Fibroblast of skin of back (primary cell): ENCODE measurements at regions not wholly inside any gene's neighbourhood (a gene's known extent, or its start where the extent isn't known, plus 50 kb on each side); places are given as distances from the start of the nearest gene placed in this dataset.
A peak's percentile ranks its signal among the peaks of the same experiment; 100 is the strongest.

ENCODE experiments used
- DNase-seq: peaks from one replicate; pipeline ENCODE4 v3.0.0-alpha.2; 2013

DNA sequence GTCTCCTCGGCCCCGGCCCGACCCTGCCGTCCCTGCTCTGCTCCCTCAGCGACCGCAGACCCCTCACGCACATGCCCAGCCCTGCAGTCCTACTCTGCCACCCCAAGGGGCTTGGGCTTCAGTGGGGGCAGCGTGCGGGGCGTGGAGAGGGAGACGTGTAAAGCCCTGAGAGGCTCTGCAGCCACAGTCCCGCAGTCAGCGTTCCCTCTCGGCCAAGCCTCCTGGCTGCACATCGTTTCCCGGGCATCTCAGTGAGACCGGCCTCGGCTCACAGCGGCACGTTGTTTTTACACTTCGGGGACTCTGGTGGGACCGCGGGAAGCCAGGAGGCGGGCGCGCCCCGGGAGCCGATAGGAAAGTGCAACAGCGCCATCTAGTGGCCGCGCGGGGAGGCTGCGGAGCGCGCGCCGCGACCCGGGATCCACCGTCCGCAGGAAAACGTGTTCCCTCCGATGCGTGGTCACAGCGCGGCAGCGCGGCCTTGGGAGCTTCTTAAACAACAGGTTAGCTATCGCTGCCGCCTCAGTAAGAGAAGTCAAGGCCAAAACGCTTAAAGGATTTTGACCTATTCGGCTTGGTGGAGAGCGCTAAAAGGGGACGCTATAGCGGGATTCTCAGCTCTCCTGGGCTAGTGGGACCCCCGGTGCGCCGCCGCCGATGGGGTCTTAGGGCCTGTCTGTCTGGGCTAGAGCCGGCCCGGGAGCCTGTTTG is 226.8 kb upstream of the IGF1R start:
- peak; percentile 48 for DNase-seq

DNA sequence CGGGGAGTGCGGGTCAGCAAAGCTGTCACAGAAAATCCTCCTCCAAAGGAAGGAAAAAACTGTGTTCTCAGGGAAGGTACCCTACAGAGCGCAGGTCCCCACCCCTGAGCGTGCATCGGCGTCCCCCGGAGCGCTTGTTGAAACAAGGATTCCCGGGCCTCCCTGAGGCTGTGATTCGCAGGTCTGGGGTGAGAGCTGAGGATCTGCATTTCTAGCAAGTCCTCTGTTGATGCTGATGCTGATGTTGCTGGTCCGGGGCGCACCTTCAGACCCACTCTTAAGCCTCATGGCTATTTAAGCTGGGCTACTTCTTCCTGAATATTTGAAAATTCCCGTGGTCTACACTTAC is 226.2 kb upstream of the IGF1R start:
- DNase-seq: no peak

DNA sequence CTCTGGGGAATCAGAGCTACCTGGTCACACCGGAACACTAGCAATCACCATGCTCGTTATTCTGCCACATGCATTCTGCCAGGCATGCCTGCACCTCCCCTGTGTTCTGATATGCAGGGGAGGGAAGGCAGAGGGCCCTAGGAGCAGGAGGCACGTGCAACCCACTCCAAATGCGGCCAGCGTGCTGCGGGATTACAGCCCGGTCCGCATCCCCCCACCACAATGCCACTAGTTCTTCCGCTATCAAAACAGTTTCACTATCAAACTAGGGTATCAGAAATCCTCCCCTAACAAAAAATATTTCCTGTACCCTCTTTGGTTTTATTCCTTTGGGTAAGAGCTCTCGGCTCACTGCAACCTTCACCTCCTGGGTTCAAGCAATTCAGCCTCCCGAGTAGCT is 223.2 kb upstream of the IGF1R start:
- no peak for DNase-seq

DNA sequence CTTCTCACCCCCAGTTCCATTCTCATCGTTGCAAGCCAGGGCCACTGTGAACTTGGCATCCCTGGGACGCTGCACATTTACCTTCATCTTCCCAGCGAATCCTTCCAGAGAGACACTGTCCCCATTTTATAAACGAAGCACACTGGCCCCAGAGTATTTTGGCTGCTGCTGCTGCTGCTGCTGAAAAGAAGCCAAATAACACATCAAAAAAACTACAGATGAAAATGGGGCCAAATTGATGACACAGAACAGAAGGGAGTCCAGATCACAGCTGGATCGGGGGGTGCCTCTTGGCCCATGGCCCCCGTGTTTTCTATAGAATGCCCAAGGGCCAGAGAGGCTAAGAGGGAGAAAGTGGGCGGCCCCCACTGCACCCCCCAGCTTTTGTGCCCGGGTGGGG is 221.0 kb upstream of the IGF1R start:
- DNase-seq: no peak

GRCh38 chr15:98428253-98428989 is 219.9 kb upstream of the IGF1R start:
- peak; percentile 76 for DNase-seq

GRCh38 chr15:98431171-98431570 is 217.2 kb upstream of the IGF1R start:
- no peak for DNase-seq

DNA sequence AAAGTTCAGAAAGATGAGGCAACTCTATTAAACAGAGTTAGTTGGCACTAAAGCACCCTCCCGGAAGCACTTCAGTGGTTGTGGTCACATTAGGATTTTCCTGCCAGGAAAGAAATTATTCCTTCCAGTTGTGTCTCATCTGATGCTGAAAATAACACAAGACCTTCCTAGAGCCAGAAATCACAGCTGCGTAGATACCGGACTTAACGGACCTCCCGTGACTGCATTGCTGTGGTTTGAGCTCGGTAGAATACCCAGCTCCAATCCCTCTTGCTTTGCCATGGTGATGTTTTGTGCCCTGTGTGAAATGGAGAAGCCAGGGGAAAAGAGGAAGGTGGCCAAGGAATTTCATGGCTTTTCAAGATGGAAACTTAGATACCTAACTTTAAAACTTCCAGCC is 215.0 kb upstream of the IGF1R start:
- no peak for DNase-seq

GRCh38 chr15:98433856-98434255 is 214.5 kb upstream of the IGF1R start:
- no peak for DNase-seq

DNA sequence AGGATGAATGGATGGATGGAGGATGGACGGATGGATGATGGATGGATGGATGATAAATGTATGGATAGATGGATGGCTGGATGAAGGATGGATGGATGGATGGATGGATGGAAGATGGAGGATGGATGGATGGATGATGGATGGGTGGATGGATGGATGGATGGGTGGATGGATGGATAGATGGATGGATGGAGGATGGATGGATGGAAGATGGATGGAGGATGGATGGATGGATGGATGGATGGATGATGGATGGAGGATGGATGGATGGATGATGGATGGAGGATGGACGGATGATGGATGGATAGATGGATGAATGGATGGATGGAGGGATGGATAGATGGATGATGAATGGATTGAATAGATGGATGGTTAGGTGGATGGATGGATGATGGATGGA is 210.6 kb upstream of the IGF1R start:
- no peak for DNase-seq

- DNase-seq: no peak
These were observed 210.0 kb upstream of the IGF1R start for GRCh38 chr15:98438326-98438725.

DNA sequence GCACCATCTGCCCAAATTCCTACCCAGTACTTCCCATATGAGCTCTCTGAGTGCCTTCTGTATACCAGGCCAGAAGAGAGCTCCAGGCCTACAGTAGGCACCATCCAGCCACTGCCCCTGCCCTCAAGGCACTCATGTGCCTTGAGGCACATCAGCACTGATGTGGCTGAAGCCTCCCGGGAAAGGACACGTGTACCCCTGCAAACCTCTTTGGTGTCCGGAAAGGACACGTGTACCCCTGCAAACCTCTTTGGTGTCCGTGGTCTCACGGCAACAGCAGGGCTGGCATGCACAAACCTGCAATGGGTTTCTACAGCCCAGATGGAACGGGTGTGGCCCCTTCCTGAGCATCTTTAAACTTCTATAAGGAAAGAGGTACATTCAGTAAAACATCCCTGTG is 209.4 kb upstream of the IGF1R start:
- no peak for DNase-seq

DNA sequence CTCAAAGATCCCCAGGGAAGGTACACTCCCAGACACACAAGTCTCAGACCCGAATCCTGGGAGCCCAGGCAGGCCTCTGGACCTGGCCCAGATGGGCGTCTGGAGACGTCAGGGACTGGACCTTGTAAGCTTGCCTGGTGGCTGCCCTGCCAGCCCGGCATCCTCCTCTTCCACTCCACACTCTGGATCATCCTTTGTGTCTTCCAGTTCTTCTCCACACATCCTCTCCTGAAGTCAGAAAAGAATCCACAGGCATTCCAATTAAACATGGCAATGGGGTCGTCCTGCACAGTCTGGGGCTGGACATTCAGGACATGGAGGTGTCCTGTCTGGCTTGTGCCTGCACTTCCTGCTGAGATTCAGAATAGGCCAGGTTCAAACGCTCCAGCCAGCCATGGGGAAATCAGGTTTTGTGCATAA is 208.8 kb upstream of the IGF1R start:
- DNase-seq: no peak

DNA sequence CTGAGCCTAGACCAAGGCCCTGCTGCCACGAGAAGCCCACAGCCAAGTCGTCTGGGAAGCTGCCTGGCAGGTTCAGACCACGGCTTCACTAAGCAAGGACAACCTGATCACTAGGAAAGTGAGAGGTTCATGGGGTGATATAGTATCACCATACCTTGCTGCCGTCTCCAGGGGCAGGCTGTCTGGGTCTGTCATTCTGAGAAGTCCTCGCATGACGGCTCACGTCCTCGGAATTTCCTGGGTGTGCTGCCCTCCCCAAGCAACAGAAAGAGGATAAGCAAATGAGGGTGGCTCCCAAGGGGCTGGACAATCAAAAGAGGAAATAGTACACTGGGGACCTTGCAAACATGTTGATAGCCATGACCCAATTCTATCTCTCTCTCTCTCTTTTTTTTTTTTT is 207.4 kb upstream of the IGF1R start:
- DNase-seq: no peak

GRCh38 chr15:98441599-98441998 is 206.7 kb upstream of the IGF1R start:
- no peak for DNase-seq

DNA sequence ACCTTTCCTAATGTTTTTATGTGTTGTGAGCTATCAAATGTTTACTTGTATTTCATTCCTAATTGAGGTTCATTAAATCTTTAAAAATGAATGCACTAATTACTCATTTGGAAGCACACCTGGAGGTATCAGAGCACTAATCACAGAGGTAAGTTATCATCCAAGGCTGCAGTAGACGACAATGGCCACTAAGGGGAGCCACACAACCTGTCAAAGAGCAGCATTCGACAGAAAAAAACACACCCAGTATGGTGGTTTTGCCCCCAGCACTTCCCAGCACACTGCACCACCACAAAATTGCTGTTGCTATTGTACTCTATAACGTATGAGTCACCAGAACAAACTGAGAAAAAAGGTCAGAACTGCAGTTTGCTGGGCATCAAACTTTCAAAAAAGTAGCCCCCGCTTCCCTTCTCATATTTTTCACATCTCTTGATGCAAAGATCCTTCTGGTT is 205.9 kb upstream of the IGF1R start:
- peak; percentile 87 for DNase-seq

GRCh38 chr15:98442901-98443300 is 205.4 kb upstream of the IGF1R start:
- DNase-seq: no peak

- no peak for DNase-seq
These were observed 204.8 kb upstream of the IGF1R start for GRCh38 chr15:98443526-98443925.

- DNase-seq: no peak
These were observed 204.2 kb upstream of the IGF1R start for GRCh38 chr15:98444138-98444537.

DNA sequence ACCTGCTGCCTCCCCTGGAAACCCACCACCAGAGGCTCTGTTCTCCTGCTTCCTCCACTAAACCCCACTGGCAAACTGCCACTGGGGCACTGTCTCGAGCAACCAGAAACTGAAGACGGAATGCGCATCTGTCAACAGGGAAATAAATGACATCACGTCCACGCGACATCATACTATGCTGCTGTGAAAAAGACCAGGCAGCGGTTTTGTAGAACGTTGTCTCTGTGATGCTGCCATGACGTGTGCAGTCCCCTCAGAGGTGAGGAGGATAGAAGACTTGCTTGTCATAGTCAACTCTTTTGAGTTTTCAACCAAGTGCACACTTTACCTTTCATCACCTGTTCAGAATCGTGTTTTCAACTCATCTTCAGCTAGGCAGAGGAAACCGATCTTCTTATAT is 203.0 kb upstream of the IGF1R start:
- no peak for DNase-seq

DNA sequence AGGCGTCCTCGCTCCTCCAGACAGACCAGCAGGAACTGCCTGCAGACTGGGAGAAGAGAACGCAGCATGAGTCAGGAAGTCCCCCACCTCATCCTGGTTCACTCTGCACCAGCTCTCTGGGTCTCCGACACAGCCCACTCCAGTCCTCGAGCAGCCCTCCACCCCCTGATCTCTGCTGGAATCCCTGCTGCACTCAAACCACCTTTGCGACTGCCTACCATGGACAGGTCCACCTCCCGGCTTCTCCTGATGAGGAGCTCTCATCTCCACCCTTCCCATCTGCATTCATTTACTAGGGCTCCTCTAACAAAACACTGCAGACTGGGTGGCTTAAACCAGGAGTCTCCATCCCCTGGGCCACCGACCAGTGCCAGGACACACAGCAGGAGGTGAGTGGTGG is 202.3 kb upstream of the IGF1R start:
- DNase-seq: no peak

DNA sequence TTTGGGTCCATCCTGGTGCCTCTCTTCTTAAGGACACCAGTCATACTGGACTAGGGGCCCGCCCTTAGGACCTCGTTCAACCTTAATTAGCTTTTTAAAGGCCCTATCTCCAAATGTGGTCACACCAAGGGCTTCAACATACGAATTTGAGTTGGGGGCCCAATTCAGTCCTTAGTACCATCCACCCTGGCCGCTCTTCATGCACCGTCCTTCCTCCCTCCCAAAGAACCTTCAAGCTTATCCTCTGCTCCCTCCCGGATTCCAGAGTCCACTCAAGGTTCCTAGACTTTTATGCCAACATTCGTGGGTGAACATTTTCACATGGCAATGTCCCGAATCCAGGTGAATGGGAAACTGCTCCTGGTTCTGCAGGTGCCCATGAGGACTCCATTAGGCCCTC is 201.3 kb upstream of the IGF1R start:
- DNase-seq: no peak

DNA sequence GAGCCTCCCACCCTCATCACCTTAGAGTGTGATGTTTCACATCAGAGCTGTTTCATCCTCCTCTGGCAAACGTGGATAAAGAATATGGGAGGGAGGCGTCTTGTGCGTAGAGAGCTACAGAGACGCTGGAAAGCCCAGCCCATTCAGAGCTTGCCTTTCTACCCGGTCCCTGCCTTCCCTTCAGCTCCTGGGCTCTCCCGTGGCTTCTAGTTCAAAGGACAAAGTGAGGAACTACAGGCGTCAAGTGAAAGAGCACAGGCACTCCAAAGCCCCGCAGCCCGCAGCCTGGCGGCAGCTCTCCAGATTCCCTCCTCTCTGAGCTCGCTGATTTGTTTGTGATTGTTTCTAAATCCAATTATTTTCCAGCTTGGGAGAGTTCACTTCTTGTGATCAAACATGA is 197.1 kb upstream of the IGF1R start:
- DNase-seq: no peak

- DNase-seq: no peak
These were observed 196.1 kb upstream of the IGF1R start for GRCh38 chr15:98452238-98452637.

GRCh38 chr15:98455904-98456303 is 192.4 kb upstream of the IGF1R start:
- peak; percentile 38 for DNase-seq

- DNase-seq: no peak
These were observed 171.8 kb upstream of the IGF1R start for GRCh38 chr15:98476559-98476958.
